ENCODE measurements at regions not wholly inside any gene's neighbourhood (a gene's known extent, or its start where the extent isn't known, plus 50 kb on each side); places are given as distances from the start of the nearest gene placed in this dataset.

DNA sequence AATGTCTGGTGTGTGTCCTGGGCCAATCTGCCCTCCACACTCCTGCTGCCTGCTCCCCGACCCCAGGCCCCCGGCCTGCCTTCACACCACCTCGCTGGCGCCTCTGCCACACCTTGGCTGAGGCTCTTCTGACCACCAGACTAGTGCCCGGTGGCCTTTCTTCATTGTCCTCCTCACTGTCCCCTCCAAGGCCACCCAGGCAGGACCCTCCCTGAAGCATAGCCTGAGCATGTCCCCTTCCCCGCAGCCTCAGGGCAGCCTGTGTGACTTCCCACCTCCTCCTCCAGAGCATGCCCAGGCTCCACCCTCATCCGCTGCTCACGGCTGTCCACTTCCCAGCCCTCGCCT, 154.6 kb downstream of the OLFM1 start:
- TF ChIP-seq FOXK2 (IDR thresholded peaks at IDR 0.05), result no peak
- TF ChIP-seq NFRKB (IDR thresholded peaks at IDR 0.05), result no peak

Data from HEK293T (cell line).